Activated CD4-positive, alpha-beta T cell treated with anti-CD3 and anti-CD28 coated beads for 48 hours (primary cell): ENCODE measurements at regions not wholly inside any gene's neighbourhood (a gene's known extent, or its start where the extent isn't known, plus 50 kb on each side); places are given as distances from the start of the nearest gene placed in this dataset.
"Not testable (repeated sequence)": the region's sequence is repeated elsewhere in the genome, so short reads cannot be mapped to it uniquely, and the experiment has no call there.

Experiments used
- DNase-seq: peaks from one replicate; pipeline ENCODE4 v3.0.0-alpha.2; 2020

DNA sequence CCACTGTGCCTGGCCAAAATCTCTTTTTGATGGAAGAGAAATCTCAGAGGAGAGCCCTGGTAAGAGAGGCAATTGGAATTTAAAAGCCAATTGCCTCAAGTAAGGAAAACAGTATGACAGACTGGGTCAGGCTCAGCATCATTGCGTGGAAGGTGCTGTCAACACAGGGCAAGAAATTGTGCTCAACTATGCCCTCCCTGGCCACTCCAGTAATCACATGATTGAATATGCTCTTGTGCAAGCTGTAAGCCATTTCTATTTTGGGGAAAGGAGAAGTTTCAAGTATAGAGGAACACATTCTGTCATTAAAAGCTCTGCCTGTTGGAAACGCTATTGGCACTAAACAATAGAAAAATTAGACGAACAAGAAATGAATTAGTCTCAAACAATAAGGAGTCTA, 1127.7 kb downstream of the REEP3 start:
- DNase-seq, result no peak

GRCh38 chr10:64658528-64658927, 1137.3 kb downstream of the REEP3 start:
- no peak for DNase-seq

DNA sequence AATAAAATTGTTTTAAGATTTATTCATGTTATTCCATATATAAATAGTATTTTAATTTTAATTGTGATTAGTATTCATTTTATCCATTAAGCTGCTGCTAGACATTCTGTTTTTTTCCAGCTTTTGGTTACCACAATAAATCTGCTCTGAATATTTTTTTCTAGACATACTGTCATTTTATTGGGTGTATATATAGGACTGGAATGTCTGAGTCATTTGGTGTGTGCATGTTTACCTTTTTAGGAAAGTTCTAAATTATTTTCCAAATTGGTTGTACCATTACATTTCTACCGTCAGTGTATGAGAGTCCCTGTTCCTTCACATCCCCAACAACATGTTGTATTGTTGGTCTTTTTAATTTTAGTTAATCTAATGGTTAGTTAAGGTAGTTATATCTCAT, 1138.1 kb downstream of the REEP3 start:
- no peak for DNase-seq

DNA sequence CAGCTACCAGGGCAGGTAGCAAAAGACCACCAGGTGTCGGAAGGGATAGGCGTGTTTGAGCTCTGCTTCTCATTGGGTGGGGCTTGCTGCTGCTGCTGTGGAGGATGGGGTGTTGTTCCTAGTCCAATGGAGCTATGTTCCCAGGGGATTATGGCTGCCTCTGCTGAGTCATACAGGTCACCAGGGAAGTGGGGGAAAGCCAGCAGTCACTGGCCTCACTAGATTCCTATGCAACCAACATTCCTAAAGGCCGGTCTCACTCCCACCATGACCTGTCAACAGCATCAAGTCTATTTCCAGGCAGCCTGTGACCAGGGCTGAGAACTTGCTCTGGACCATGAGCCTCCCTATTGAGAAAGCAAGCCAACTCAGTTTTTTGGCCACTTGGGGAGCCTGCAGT, 1160.8 kb downstream of the REEP3 start:
- DNase-seq, result no peak

DNA sequence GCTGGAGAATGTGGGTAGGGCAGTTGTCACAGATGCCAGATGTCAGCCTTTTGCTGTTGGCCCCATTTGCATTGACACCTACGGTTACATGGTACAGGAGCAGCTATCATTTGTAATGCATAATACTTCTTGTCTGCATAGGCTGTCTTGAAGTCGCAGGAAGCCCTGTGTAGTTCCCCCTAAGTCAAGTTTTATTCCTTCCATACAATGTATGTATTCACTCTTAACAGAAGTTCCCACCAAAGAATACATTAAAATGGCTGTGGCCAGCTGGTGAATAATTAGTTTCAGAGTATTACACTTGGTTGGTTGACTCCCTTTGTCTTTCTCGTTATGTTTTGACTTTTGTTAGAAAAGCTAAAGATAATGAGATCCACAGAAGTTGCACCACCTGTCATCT, 1169.0 kb downstream of the REEP3 start:
- DNase-seq, result no peak

DNA sequence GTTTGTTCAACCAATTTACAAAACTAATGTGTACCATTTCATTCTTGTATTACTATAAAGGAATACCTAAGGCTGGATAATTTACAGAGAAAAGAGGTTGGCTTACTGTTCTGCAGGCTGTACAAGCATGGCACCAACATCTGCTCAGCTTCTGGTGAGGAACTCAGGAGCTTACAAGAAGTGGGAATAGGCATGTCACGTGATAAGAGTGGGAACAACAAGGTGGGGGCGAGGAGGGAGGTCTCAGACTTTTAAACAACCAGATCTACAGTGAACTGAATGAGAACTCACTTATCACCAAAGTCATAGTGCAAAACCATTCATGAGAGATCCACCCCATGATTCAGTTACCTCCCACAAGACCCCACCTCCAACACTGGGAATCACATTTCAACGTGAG, 1178.0 kb downstream of the REEP3 start:
- no peak for DNase-seq

GRCh38 chr10:64702086-64702485, 1180.9 kb downstream of the REEP3 start:
- DNase-seq, result not testable (repeated sequence)

- no peak for DNase-seq
Measured at GRCh38 chr10:64708884-64709681, 1187.9 kb downstream of the REEP3 start.

DNA sequence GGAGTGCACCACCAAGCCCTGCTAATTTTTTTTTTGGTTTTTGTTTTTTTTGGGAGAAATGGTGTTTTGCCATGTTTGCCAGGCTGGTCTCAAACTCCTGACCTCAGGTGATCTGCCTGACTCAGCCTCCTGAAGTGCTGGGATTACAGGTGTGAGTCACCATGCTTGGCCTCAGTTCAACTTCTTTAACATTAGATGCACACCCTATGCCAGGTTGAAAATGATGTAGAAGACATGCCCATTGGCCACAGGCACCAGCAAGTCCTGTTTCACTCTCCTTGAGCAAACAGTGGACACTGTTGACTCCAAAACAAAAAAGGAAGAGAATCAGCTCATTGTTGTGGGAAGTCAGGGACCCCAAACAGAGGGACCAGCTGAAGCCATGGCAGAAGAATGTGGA, 1205.3 kb downstream of the REEP3 start:
- no peak for DNase-seq

- no peak for DNase-seq
Measured at GRCh38 chr10:64731016-64731415, 1209.8 kb downstream of the REEP3 start.

GRCh38 chr10:64732372-64732957, 1211.3 kb downstream of the REEP3 start:
- DNase-seq, result no peak

GRCh38 chr10:64733980-64734379, 1212.8 kb downstream of the REEP3 start:
- DNase-seq, result no peak

DNA sequence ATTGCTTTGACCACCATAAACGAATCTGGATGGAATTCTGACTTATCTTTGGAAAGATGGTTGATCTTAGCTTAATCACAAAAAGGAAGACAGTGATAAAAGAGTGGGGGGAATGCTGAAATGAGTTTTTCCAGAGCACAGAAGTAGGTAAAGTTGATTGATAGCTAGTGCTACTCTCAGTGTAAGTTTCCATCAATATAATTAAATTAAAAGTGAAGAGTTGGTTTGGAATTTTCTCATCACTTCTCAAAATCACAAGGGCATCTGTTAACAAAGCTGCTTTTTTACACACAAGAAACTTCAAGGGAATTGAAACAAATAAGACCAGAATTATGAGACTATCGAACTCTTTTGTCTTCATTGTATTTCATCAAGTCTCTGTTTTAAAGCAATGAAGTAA, 1217.3 kb downstream of the REEP3 start:
- DNase-seq, result no peak

- DNase-seq, result no peak
Measured at GRCh38 chr10:64745565-64745964, 1224.4 kb downstream of the REEP3 start.

DNA sequence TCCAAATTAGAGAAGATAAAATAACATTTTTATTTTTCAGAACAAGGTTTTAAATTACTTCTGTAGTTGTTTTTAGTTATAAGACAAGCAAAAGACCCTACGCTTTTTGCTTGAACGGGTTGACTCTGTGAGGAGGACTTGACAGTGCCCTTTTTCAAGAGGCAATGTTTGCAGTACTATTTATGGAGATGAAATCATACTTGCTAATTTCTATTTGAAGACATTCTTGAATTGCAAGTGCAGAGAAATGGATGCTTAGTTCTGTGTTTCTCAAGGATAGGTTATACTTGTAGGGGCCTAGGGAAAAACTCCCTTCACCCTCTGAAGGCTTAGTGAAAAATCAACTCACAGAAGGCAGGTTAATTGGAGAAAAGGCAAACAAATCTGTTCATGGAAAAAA, 1229.5 kb downstream of the REEP3 start:
- DNase-seq, result no peak

GRCh38 chr10:64753516-64753915, 1232.3 kb downstream of the REEP3 start:
- DNase-seq, result no peak

DNA sequence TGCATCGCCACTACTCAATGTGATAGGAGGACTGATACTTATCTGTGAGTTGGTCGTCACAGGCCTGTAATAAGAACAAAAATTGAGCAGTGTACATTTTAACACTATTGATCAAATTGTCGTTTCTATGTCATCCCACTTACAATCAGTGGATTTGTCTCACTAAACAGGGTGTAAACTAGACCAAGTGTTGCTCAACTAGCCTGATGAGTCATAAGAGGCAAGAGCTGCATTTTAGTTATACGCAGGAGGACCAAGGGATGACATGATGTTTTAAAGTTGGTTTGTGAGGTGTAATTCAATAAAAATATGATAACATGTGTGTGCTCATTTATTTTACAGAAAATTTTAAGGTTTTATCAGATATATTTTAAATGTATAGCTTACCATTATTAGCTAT, 1239.2 kb downstream of the REEP3 start:
- DNase-seq, result no peak

DNA sequence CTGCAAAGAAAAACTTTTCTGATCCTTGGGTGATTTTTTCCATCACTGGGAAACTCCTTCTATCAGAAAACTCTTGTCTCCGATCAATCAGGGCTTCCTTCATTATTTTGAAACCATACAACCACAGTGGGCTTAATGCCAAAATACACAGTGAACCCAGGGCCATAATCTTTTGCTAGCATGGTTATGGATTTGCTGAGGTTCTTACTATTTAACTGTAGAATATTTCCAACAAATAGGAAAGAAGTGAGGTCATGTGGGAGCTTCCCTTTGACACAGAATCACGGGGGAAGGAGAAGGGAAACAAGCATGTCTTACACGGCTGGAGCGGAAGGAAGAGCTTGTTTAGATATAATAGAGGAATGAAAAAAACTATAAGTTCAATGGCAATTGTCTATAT, 1241.7 kb downstream of the REEP3 start:
- DNase-seq, result no peak

- DNase-seq, result no peak
Measured at GRCh38 chr10:64765498-64765897, 1244.3 kb downstream of the REEP3 start.

GRCh38 chr10:64771253-64772050, 1250.3 kb downstream of the REEP3 start:
- DNase-seq, result no peak

DNA sequence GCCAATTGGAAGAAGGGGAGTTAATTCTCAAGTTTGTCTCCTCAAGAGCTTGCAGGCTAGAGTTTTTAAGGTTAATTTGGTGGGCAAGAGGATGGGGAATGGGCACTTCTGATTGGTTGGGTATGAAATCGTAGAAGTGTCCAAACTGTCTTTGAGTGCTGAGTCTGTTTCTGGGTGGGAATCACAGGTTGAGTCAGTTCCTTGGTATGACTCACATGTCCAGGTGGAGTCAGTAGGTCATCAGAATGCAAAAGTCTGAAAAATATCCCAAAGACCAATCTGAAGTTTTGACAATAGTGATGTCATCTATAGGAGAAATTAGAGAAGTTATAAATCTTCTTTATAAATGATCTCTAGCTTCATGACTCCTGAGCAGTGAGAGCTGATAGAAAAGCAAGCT, 1252.2 kb downstream of the REEP3 start:
- no peak for DNase-seq

DNA sequence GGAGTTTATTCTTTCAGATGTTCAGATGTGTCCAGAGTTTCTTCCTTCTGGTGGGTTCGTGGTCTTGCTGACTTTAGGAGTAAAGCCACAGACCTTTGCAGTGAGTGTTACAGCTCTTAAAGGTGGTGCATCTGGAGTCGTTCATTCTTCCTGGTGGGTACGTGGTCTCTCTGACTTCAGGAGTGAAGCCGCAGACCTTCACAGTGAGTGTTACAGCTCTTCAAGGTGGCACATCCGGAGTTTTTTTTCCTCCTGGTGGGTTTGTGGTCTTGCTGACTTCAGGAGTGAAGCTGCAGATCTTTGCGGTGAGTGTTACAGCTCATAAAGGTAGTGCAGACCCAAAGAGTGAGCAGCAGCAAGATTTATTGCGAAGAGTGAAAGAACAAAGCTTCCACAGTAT, 1263.2 kb downstream of the REEP3 start:
- DNase-seq, result not testable (repeated sequence)

DNA sequence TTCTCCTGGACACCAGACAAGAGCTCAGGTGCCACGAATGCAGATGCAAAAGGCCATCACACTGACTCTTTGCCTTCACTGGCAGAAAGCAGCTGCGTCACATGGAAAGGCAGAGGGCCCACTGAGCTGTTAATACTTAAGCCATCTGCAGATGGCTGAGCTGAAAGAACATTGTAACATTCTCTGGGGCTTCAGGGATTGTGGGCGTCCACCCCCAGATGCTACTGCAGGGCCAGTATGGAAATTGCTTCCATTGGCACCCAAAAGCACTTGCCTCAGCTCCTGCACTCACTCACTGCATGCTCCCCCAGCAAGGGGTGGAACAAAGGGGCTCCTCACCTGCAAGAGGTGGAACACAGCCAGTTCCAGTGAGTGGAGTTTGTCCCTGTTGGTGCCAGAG, 1264.6 kb downstream of the REEP3 start:
- no peak for DNase-seq

DNA sequence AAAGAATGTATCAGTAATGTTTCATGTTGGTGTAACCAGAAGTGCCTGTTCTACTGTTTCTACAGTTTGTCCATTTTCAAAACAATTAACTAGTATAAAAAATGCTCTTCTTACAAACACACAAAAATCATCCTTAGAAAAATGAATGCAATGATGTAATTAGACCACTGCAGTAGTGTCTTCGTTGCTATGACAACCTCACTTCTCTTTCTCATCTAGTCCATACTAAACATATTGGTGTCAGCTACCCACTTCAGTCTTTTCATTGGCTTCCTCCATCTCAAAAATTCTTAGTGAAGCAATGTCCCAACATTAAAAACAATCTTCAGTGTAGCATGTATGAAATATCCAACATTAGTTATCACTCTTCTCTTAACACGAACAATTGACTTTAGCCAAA, 1265.8 kb downstream of the REEP3 start:
- no peak for DNase-seq
